Mesenchymal stem cell (in vitro differentiated cells and primary cell): ENCODE measurements at regions not wholly inside any gene's neighbourhood (a gene's known extent, or its start where the extent isn't known, plus 50 kb on each side); places are given as distances from the start of the nearest gene placed in this dataset.

Source experiments
- DNase-seq: peaks from one replicate; pipeline ENCODE4 v3.0.0-alpha.2; 2013
- H2AFZ ChIP-seq: one replicate; pipeline ENCODE4 v1.6.1; 2013; ENCODE audit warnings: low read depth, mild to moderate bottlenecking, control low read depth, inconsistent platforms, low read length, moderate library complexity
- H2AK5ac ChIP-seq: 2 replicates; pipeline ENCODE4 v1.6.1; 2013; ENCODE audit warnings: low read length, moderate library complexity, mild to moderate bottlenecking, inconsistent platforms; ENCODE audit not compliant: severe bottlenecking
- H2BK120ac ChIP-seq: one replicate; pipeline ENCODE4 v1.6.1; 2013; ENCODE audit warnings: low read depth, mild to moderate bottlenecking, inconsistent platforms, low read length, moderate library complexity
- H2BK12ac ChIP-seq, 2 experiments: one replicate each; pipeline ENCODE4 v1.6.1; 2013; ENCODE audit warnings: inconsistent platforms in 2 of 2, low read length in 2 of 2, mild to moderate bottlenecking in 2 of 2, moderate library complexity in 2 of 2, control low read depth in 1 of 2
- H2BK15ac ChIP-seq: one replicate; pipeline ENCODE4 v1.6.1; 2013; ENCODE audit warnings: mild to moderate bottlenecking, low read depth, inconsistent platforms; ENCODE audit not compliant: poor library complexity, severe bottlenecking
- H2BK5ac ChIP-seq: 2 replicates; pipeline ENCODE4 v1.6.1; 2013; ENCODE audit warnings: low read depth, mild to moderate bottlenecking, low read length, control low read depth, inconsistent platforms; ENCODE audit not compliant: poor library complexity, severe bottlenecking
- H3K14ac ChIP-seq, 2 experiments: one replicate each; pipeline ENCODE4 v1.6.1; 2013; ENCODE audit warnings: inconsistent platforms in 2 of 2, low read length in 2 of 2, control low read depth in 1 of 2, mild to moderate bottlenecking in 1 of 2, moderate library complexity in 1 of 2
- H3K18ac ChIP-seq, 2 experiments: one replicate each; pipeline ENCODE4 v1.6.1; 2013; ENCODE audit warnings: inconsistent platforms in 2 of 2, low read length in 2 of 2, control low read depth in 1 of 2, low read depth in 1 of 2, mild to moderate bottlenecking in 1 of 2
- H3K23ac ChIP-seq, 2 experiments: one replicate each; pipeline ENCODE4 v1.6.1; 2013; ENCODE audit warnings: inconsistent platforms in 2 of 2, low read length in 2 of 2, mild to moderate bottlenecking in 2 of 2, moderate library complexity in 2 of 2, control low read depth in 1 of 2
- H3K27ac ChIP-seq: 2 replicates; pipeline ENCODE4 v1.5.1; 2013; ENCODE audit warnings: mild to moderate bottlenecking, moderate library complexity, low read length, control low read depth, inconsistent platforms; ENCODE audit not compliant: poor library complexity, severe bottlenecking
- H3K27me3 ChIP-seq, 2 experiments: 2 replicates each; pipeline versions ENCODE4 v1.6.1 to v1.7.0; 2013; ENCODE audit warnings: low read length in 2 of 2, mild to moderate bottlenecking in 2 of 2, moderate library complexity in 2 of 2, control low read depth in 1 of 2, inconsistent platforms in 1 of 2; ENCODE audit not compliant: control insufficient read depth in 1 of 2, insufficient read depth in 1 of 2
- H3K36me3 ChIP-seq, 2 experiments: 2 replicates each; pipeline versions ENCODE4 v1.6.1 to v1.7.0; 2013; ENCODE audit warnings: low read length in 2 of 2, control low read depth in 1 of 2, inconsistent platforms in 1 of 2, low read depth in 1 of 2, mild to moderate bottlenecking in 1 of 2; ENCODE audit not compliant: insufficient read depth in 2 of 2, control insufficient read depth in 1 of 2
- H3K4ac ChIP-seq, 2 experiments: one replicate each; pipeline ENCODE4 v1.6.1; 2013; ENCODE audit warnings: inconsistent platforms in 2 of 2, low read length in 2 of 2, mild to moderate bottlenecking in 2 of 2, moderate library complexity in 2 of 2, control low read depth in 1 of 2, low read depth in 1 of 2
- H3K4me1 ChIP-seq: 2 replicates; pipeline ENCODE4 v1.6.1; 2013; ENCODE audit warnings: low read depth, low read length, control low read depth; ENCODE audit not compliant: control insufficient read depth, insufficient read depth
- H3K4me2 ChIP-seq: 2 replicates; pipeline ENCODE4 v1.6.1; 2013; ENCODE audit warnings: low read length, mild to moderate bottlenecking, inconsistent platforms; ENCODE audit not compliant: poor library complexity, severe bottlenecking
- H3K4me3 ChIP-seq, 2 experiments: 2 replicates each; pipeline versions ENCODE4 v1.5.1 to v1.7.0; 2013; ENCODE audit warnings: low read length in 2 of 2, mild to moderate bottlenecking in 2 of 2, control low read depth in 1 of 2, low read depth in 1 of 2; ENCODE audit not compliant: insufficient read depth in 1 of 2
- H3K79me1 ChIP-seq: replicated peaks from 2 replicates; pipeline ENCODE4 v1.6.1; 2013; ENCODE audit warnings: mild to moderate bottlenecking, control low read depth, low read length, inconsistent platforms; ENCODE audit not compliant: poor library complexity, severe bottlenecking
- H3K9ac ChIP-seq: 2 replicates; pipeline ENCODE4 v1.7.0; 2013; ENCODE audit warnings: mild to moderate bottlenecking, low read length, moderate library complexity
- H3K9me3 ChIP-seq: 2 replicates; pipeline ENCODE4 v1.7.0; 2013; ENCODE audit warnings: mild to moderate bottlenecking, low read length; ENCODE audit not compliant: control insufficient read depth
- H4K8ac ChIP-seq: one replicate; pipeline ENCODE4 v1.6.1; 2013; ENCODE audit warnings: inconsistent platforms, mild to moderate bottlenecking, low read length, moderate library complexity
- H4K91ac ChIP-seq: one replicate; pipeline ENCODE4 v1.6.1; 2013; ENCODE audit warnings: mild to moderate bottlenecking, low read length, inconsistent platforms
- WGBS: methylation state at CpG from one replicate; pipeline ENCODE4 v1.1.7; 2013; ENCODE audit warnings: mixed read lengths; 5-methylcytosine and 5-hydroxymethylcytosine counted together

GRCh38 chr7:27305854-27306253, 63.3 kb downstream of the EVX1 start:
- no peak overlapping the region for H4K91ac ChIP-seq
- no peaks in the 10 kb centered on the region for H3K4me1 ChIP-seq
- 91% methylated on average over 6 of the region's 6 CpGs for WGBS
- H3K9ac ChIP-seq: no peak overlapping the region
- no peak overlapping the region for H2AK5ac ChIP-seq
- H2AFZ ChIP-seq: no peak overlapping the region
- DNase-seq: no peak
- no peak overlapping the region for H2BK120ac ChIP-seq
- H3K23ac ChIP-seq: no peak overlapping the region
- no peak overlapping the region for H2BK15ac ChIP-seq
- H3K18ac ChIP-seq: no peak overlapping the region
- no peak overlapping the region for H3K4me2 ChIP-seq
- H3K4me3 ChIP-seq: no peak overlapping the region
- no peak overlapping the region for H3K4ac ChIP-seq
- no peak overlapping the region for H2BK12ac ChIP-seq
- no peak overlapping the region for H4K8ac ChIP-seq
- no peaks in the 10 kb centered on the region for H3K9me3 ChIP-seq
- no peaks in the 10 kb centered on the region for H3K36me3 ChIP-seq
- no peak overlapping the region for H3K27ac ChIP-seq
- no peak overlapping the region for H2BK5ac ChIP-seq
- peaks cover 0 to 16% of the 10 kb centered on the region in 2 experiments for H3K27me3 ChIP-seq
- H3K79me1 ChIP-seq: no peaks in the 10 kb centered on the region
- H3K14ac ChIP-seq: no peak overlapping the region

- H3K27me3 ChIP-seq: peaks cover 0 to 8% of the 10 kb centered on the region in 2 experiments
- H2BK15ac ChIP-seq: no peak overlapping the region
- no peak overlapping the region for H3K23ac ChIP-seq
- H3K4me3 ChIP-seq: no peak overlapping the region
- H2AK5ac ChIP-seq: no peak overlapping the region
- H2BK120ac ChIP-seq: no peak overlapping the region
- no peak for DNase-seq
- H4K8ac ChIP-seq: no peak overlapping the region
- H2BK5ac ChIP-seq: no peak overlapping the region
- no peak overlapping the region for H2AFZ ChIP-seq
- 73% methylated on average over 4 of the region's 4 CpGs for WGBS
- no peak overlapping the region for H3K4ac ChIP-seq
- H2BK12ac ChIP-seq: no peak overlapping the region
- no peaks in the 10 kb centered on the region for H3K9me3 ChIP-seq
- H3K14ac ChIP-seq: no peak overlapping the region
- no peaks in the 10 kb centered on the region for H3K36me3 ChIP-seq
- no peak overlapping the region for H3K9ac ChIP-seq
- no peak overlapping the region for H3K27ac ChIP-seq
- no peak overlapping the region for H4K91ac ChIP-seq
- no peaks in the 10 kb centered on the region for H3K4me1 ChIP-seq
- no peaks in the 10 kb centered on the region for H3K79me1 ChIP-seq
- H3K18ac ChIP-seq: no peak overlapping the region
- no peak overlapping the region for H3K4me2 ChIP-seq
Observed at GRCh38 chr7:27312820-27313219, 70.2 kb downstream of the EVX1 start.

GRCh38 chr7:27314111-27314510, 71.5 kb downstream of the EVX1 start:
- H2BK12ac ChIP-seq: no peak overlapping the region
- H2AFZ ChIP-seq: no peak overlapping the region
- no peak for DNase-seq
- H2BK120ac ChIP-seq: no peak overlapping the region
- no peak overlapping the region for H2BK15ac ChIP-seq
- H3K9ac ChIP-seq: no peak overlapping the region
- H3K36me3 ChIP-seq: no peaks in the 10 kb centered on the region
- no peak overlapping the region for H3K4me3 ChIP-seq
- 87% methylated on average over 3 of the region's 3 CpGs for WGBS
- no peak overlapping the region for H3K4ac ChIP-seq
- H3K27ac ChIP-seq: no peak overlapping the region
- no peak overlapping the region for H2BK5ac ChIP-seq
- H3K23ac ChIP-seq: no peak overlapping the region
- H3K4me1 ChIP-seq: no peaks in the 10 kb centered on the region
- no peak overlapping the region for H4K8ac ChIP-seq
- no peak overlapping the region for H3K4me2 ChIP-seq
- peaks cover 0 to 13% of the 10 kb centered on the region in 2 experiments for H3K27me3 ChIP-seq
- no peaks in the 10 kb centered on the region for H3K79me1 ChIP-seq
- H2AK5ac ChIP-seq: no peak overlapping the region
- no peak overlapping the region for H3K14ac ChIP-seq
- no peak overlapping the region for H3K18ac ChIP-seq
- peaks cover 6% of the 10 kb centered on the region for H3K9me3 ChIP-seq
- H4K91ac ChIP-seq: no peak overlapping the region

GRCh38 chr7:27315066-27315465, 72.5 kb downstream of the EVX1 start:
- Histone ChIP-seq H2BK5ac (no peak overlapping the region), H3K4me3 (no peak overlapping the region), H2BK15ac (no peak overlapping the region), H3K14ac (no peak overlapping the region), H4K8ac (no peak overlapping the region), H3K27ac (no peak overlapping the region), H3K79me1 (no peaks in the 10 kb centered on the region), H3K4me2 (no peak overlapping the region), H3K4ac (no peak overlapping the region), H3K23ac (no peak overlapping the region), H4K91ac (no peak overlapping the region), H3K27me3 (peaks cover 0 to 13% of the 10 kb centered on the region in 2 experiments), H3K18ac (no peak overlapping the region), H2BK120ac (no peak overlapping the region), H2BK12ac (no peak overlapping the region), H2AK5ac (no peak overlapping the region), H3K36me3 (no peaks in the 10 kb centered on the region), H2AFZ (no peak overlapping the region), H3K4me1 (no peaks in the 10 kb centered on the region), H3K9ac (no peak overlapping the region), H3K9me3 (peaks cover 12% of the 10 kb centered on the region)
- WGBS: 92% methylated on average over 4 of the region's 5 CpGs
- no peak for DNase-seq
